Stimulated activated naive CD8-positive, alpha-beta T cell treated with anti-CD3 and anti-CD28 coated beads, Interleukin-15, Interleukin-2, amounts not matched to agents 100 ng/mL and 50 ng/mL, for 24 hours (primary cell): ENCODE measurements at regions not wholly inside any gene's neighbourhood (a gene's known extent, or its start where the extent isn't known, plus 50 kb on each side); places are given as distances from the start of the nearest gene placed in this dataset.

Experiments
- H3K27ac Mint-ChIP-seq: one replicate; pipeline ENCODE4 v1.8.0; 2021; ENCODE audit warnings: mild to moderate bottlenecking, mixed read lengths
- H3K27me3 Mint-ChIP-seq: one replicate; pipeline ENCODE4 v1.8.0; 2021; ENCODE audit warnings: mixed read lengths
- H3K36me3 Mint-ChIP-seq: one replicate; pipeline ENCODE4 v1.8.0; 2021; ENCODE audit warnings: low read depth, mixed read lengths
- H3K4me1 Mint-ChIP-seq: one replicate; pipeline ENCODE4 v1.8.0; 2021; ENCODE audit warnings: low read depth, mixed read lengths
- H3K4me3 Mint-ChIP-seq: one replicate; pipeline ENCODE4 v1.8.0; 2021; ENCODE audit warnings: mild to moderate bottlenecking, mixed read lengths
- H3K9me3 Mint-ChIP-seq: one replicate; pipeline ENCODE4 v1.8.0; 2021; ENCODE audit warnings: mixed read lengths

- Mint-ChIP-seq H3K36me3 (no peaks in the 10 kb centered on the region), H3K27me3 (peaks cover 10% of the 10 kb centered on the region), H3K27ac (no peak overlapping the region), H3K4me3 (no peak overlapping the region), H3K4me1 (no peaks in the 10 kb centered on the region), H3K9me3 (no peaks in the 10 kb centered on the region)
These were observed 1245.7 kb downstream of the BRD1 start for GRCh38 chr22:48581796-48582469.

DNA sequence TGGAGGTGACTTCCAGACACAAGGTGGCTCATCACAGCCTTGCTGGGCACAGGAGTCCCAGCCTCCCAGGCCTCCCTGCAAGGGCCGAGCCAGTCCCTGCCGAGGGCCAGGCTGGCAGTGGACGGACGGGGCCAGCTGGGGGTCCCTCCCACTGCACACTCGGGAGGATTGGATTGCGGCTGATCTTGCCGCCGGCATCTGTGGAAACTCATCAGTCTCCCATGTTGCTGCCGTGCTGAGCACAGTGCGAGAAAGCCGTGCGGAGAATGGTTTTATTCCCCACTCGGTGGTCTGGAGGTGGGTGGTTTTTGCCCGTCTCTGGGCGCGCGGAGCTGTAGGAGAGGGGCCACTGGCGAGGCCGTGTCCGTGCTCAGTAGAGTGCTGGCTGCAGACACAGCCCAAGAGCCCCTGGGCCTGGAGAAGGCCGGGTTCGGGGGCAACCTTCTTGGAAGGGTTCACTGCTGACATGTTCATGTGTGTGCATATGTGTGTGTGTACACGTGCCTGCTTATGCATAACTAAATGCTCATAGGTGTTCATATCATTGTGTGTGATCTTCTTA, 1246.4 kb downstream of the BRD1 start:
- H3K27ac Mint-ChIP-seq = no peak overlapping the region
- H3K4me1 Mint-ChIP-seq = no peaks in the 10 kb centered on the region
- H3K4me3 Mint-ChIP-seq = no peak overlapping the region
- H3K9me3 Mint-ChIP-seq = no peaks in the 10 kb centered on the region
- H3K27me3 Mint-ChIP-seq = peaks cover 10% of the 10 kb centered on the region
- no peaks in the 10 kb centered on the region for H3K36me3 Mint-ChIP-seq

DNA sequence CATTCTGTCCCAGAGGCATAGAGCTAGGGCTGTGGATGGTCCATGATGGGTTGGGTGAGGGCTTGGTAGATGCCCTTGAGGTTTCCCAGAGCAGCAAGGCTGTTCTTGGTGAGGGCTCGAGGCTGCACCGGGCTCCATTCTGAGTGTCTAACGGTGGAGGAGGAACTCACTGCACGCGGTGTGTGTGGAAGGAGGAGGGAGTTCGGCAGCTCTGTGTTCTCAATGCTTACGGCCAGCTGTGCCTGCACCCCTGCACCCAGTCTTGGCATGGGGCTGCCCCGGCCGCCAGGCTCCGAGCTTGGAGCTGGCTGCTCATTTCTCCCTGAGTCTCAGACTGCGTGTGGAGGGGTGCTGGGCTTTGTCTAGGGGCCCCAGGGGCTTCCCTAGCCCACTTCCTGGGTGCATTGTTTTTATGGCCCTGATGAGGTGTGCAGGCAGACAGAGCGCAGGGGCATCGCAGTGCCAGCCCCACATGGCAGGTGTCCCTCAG, 1247.1 kb downstream of the BRD1 start:
- Mint-ChIP-seq H3K27ac (no peak overlapping the region), H3K9me3 (no peaks in the 10 kb centered on the region), H3K4me1 (no peaks in the 10 kb centered on the region), H3K36me3 (no peaks in the 10 kb centered on the region), H3K4me3 (no peak overlapping the region), H3K27me3 (peaks cover 10% of the 10 kb centered on the region)

DNA sequence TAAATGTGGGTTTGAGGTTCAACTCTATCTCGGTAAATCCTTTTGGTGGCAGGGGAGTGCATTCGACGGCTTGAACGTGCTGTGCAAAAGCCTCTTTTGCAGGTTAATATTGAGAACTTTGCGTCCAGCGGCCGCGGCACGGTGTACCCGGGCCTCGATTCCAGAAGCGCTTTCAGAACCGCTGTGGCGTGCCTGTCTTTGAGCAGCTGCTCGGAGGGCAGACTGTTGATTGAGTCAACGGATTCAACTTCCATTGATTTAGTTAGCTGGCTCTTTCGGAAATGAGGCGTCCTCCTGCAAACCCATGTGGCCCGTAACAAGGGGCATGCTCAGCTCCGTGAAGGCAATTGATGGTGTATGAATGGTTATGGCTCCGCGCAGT, 1247.8 kb downstream of the BRD1 start:
- H3K9me3 Mint-ChIP-seq = no peaks in the 10 kb centered on the region
- H3K27ac Mint-ChIP-seq = no peak overlapping the region
- no peak overlapping the region for H3K4me3 Mint-ChIP-seq
- H3K4me1 Mint-ChIP-seq = no peaks in the 10 kb centered on the region
- peaks cover 10% of the 10 kb centered on the region for H3K27me3 Mint-ChIP-seq
- no peaks in the 10 kb centered on the region for H3K36me3 Mint-ChIP-seq

- Mint-ChIP-seq H3K36me3 (no peaks in the 10 kb centered on the region), H3K27me3 (peaks cover 16% of the 10 kb centered on the region), H3K4me3 (no peak overlapping the region), H3K27ac (no peak overlapping the region), H3K4me1 (peaks cover 3% of the 10 kb centered on the region), H3K9me3 (no peaks in the 10 kb centered on the region)
These were observed 1248.4 kb downstream of the BRD1 start for GRCh38 chr22:48579043-48579927.

GRCh38 chr22:48578138-48579042, 1249.3 kb downstream of the BRD1 start:
- H3K27me3 Mint-ChIP-seq = peaks cover 25% of the 10 kb centered on the region

DNA sequence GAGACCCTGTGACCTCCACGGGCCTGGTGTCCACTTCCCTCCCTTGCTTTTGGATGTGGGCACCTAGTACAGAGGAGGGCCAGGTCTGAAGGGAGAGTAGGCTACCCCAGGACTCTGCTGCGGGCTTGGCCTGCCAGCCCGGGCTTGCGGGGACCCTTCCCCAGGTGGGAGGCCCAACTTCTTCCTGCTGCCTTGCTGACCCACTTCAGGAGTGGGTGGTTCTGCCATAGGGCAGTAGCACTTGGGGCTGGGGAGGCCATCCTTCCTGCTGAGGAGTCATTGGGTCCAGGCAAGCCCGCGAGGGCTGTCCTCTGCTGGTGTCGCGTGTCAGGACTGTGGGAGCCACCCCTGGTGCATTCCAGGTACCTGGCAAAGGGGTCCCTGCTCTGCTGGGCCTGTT, 1250.0 kb downstream of the BRD1 start:
- no peaks in the 10 kb centered on the region for H3K36me3 Mint-ChIP-seq
- H3K4me1 Mint-ChIP-seq = peaks cover 3% of the 10 kb centered on the region
- peaks cover 28% of the 10 kb centered on the region for H3K27me3 Mint-ChIP-seq
- no peak overlapping the region for H3K4me3 Mint-ChIP-seq
- H3K27ac Mint-ChIP-seq = no peak overlapping the region
- no peaks in the 10 kb centered on the region for H3K9me3 Mint-ChIP-seq

More at GRCh38 chr22:48578138-48579042, 1249.3 kb downstream of the BRD1 start:
- Mint-ChIP-seq H3K4me1 (peaks cover 3% of the 10 kb centered on the region), H3K36me3 (no peaks in the 10 kb centered on the region), H3K9me3 (no peaks in the 10 kb centered on the region), H3K4me3 (peak overlapping the region; percentile 25), H3K27ac (no peak overlapping the region)

- H3K9me3 Mint-ChIP-seq = peaks cover under 1% of the 10 kb centered on the region
- H3K36me3 Mint-ChIP-seq = no peaks in the 10 kb centered on the region
- no peak overlapping the region for H3K27ac Mint-ChIP-seq
- H3K27me3 Mint-ChIP-seq = peaks cover 31% of the 10 kb centered on the region
- H3K4me1 Mint-ChIP-seq = peaks cover 3% of the 10 kb centered on the region
- H3K4me3 Mint-ChIP-seq = no peak overlapping the region
These were observed 1250.5 kb downstream of the BRD1 start for GRCh38 chr22:48577014-48577690.

- peaks cover 3% of the 10 kb centered on the region for H3K9me3 Mint-ChIP-seq
- H3K27me3 Mint-ChIP-seq = peaks cover 36% of the 10 kb centered on the region
- H3K36me3 Mint-ChIP-seq = peaks cover 4% of the 10 kb centered on the region
- no peak overlapping the region for H3K27ac Mint-ChIP-seq
- H3K4me3 Mint-ChIP-seq = no peak overlapping the region
- peaks cover 3% of the 10 kb centered on the region for H3K4me1 Mint-ChIP-seq
These were observed 1251.2 kb downstream of the BRD1 start for GRCh38 chr22:48576333-48577013.

GRCh38 chr22:48575618-48576332, 1251.9 kb downstream of the BRD1 start:
- Mint-ChIP-seq H3K27me3 (peaks cover 36% of the 10 kb centered on the region), H3K4me1 (peaks cover 3% of the 10 kb centered on the region), H3K4me3 (no peak overlapping the region), H3K9me3 (peaks cover 3% of the 10 kb centered on the region), H3K36me3 (peaks cover 5% of the 10 kb centered on the region), H3K27ac (no peak overlapping the region)

GRCh38 chr22:48574776-48575617, 1252.7 kb downstream of the BRD1 start:
- peaks cover 36% of the 10 kb centered on the region for H3K27me3 Mint-ChIP-seq
- no peak overlapping the region for H3K4me3 Mint-ChIP-seq
- H3K27ac Mint-ChIP-seq = no peak overlapping the region
- H3K36me3 Mint-ChIP-seq = peaks cover 5% of the 10 kb centered on the region
- H3K4me1 Mint-ChIP-seq = peaks cover 3% of the 10 kb centered on the region
- H3K9me3 Mint-ChIP-seq = peaks cover 11% of the 10 kb centered on the region

GRCh38 chr22:48573766-48574165, 1253.9 kb downstream of the BRD1 start:
- Mint-ChIP-seq H3K9me3 (peaks cover 12% of the 10 kb centered on the region), H3K36me3 (peaks cover 5% of the 10 kb centered on the region), H3K4me1 (peaks cover 3% of the 10 kb centered on the region), H3K27ac (no peak overlapping the region), H3K27me3 (peaks cover 37% of the 10 kb centered on the region), H3K4me3 (no peak overlapping the region)
